GM06990 (cell line): ENCODE measurements at regions not wholly inside any gene's neighbourhood (a gene's known extent, or its start where the extent isn't known, plus 50 kb on each side); places are given as distances from the start of the nearest gene placed in this dataset.

Source experiments
- DNase-seq: peaks from one replicate; pipeline ENCODE4 v3.0.0-alpha.2; 2011; ENCODE audit not compliant: insufficient read length; ENCODE audit errors: extremely low read depth
- H3K27me3 ChIP-seq: replicated peaks from 2 replicates; pipeline ENCODE4 v1.6.0; 2011; ENCODE audit warnings: low read length; ENCODE audit not compliant: control insufficient read depth, insufficient read depth
- H3K36me3 ChIP-seq: 2 replicates; pipeline ENCODE4 v1.5.1; 2011; ENCODE audit warnings: low read length; ENCODE audit not compliant: control insufficient read depth, insufficient read depth
- H3K4me3 ChIP-seq: replicated peaks from 2 replicates; pipeline ENCODE4 v1.5.1; 2011; ENCODE audit warnings: low read depth, mild to moderate bottlenecking, control low read depth, low read length
- CTCF ChIP-seq: IDR thresholded peaks from 2 replicates; pipeline ENCODE4 v1.5.1; 2011; ENCODE audit warnings: low read length, control low read depth, mild to moderate bottlenecking, inconsistent platforms; ENCODE audit not compliant: insufficient read depth, poor library complexity, severe bottlenecking

DNA sequence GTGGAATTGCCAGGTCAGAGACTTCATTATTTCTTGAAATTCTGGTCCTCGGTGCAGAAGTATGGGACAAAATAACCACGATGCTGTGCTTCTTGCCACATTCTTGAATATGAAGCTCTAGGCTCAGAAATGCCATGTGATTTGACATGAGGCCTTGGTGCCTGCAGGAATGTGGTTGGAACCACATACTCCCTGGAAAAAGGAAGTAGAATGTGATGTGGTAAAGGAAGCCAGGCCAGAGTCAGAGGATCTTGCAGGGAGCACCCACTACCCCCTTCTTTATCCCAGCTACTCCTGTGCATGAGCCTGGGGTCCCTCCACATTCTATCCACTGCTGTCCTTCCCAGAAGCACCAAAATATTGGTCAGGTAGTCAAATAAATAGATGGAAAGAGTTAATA, 80.9 kb downstream of the FOXD1 start:
- Histone ChIP-seq H3K4me3 (no peak overlapping the region), H3K36me3 (no peaks in the 10 kb centered on the region), H3K27me3 (0 out of 2 replicates have a peak, but pooled peaks cover 2% of the 10 kb centered on the region)
- no peak for TF ChIP-seq CTCF
- no peak for DNase-seq

DNA sequence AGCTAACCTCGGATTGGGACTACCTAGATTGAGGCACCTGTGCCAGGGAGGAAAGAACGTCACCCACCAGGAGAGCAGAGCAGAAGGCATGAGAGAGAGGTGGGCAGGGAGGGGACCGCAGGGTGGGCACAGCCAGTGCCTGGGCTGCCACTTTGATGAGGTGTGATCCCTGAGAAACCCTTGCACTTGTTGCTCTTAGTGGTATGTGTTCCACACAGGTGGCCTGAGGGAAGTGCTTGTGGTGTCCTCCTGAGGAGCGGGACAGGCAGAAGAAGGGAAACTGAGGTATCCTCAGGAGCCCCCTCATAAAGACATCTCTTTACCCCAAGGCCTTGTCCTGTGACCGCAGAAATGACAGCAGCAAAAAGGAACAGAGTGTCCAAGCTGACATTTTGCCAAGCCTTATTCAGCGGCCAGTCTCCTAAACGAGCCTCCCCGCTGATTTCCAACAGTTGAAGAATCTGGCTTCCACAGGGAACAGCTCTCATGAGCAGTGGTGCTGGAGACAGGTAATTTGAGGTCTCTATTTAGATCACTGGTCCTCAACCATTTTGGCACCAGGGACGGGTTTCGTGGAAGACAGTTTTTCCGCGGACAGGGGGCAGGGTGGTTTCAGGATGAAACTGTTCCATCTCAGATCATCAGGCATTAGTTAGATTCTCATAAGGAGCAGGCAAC, 82.4 kb downstream of the FOXD1 start:
- no peak for DNase-seq
- H3K36me3 ChIP-seq: no peaks in the 10 kb centered on the region
- H3K27me3 ChIP-seq: 0 out of 2 replicates have a peak, but pooled peaks cover 2% of the 10 kb centered on the region
- no peak overlapping the region for H3K4me3 ChIP-seq
- TF ChIP-seq CTCF: no peak

DNA sequence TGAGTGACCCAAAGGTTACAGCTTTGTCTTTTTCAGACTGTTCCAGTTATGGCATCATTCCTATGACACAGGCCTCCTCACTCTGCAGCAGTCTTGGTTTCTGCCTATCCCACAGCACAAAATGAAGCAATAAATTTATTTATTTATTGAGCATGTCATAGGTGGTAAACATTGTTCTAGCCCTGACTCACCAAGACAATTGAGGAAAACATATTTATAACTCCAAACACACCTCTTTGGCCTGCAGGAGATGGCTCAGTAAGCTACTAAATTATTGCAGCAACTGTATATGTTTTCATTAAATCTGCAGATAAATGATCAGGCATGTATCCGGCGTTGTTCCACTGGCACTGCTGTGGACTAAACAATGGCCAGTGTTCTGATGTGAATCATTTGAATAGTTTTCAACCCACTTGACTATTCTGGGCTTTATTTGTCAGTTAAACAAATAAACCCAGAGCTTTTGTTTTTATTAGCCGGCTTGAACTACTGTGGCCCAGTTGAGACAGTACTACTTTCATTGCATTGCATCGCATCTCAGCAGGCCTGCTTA, 83.2 kb downstream of the FOXD1 start:
- Histone ChIP-seq H3K27me3 (no peaks in the 10 kb centered on the region), H3K4me3 (no peak overlapping the region), H3K36me3 (no peaks in the 10 kb centered on the region)
- no peak for TF ChIP-seq CTCF
- DNase-seq: no peak

DNA sequence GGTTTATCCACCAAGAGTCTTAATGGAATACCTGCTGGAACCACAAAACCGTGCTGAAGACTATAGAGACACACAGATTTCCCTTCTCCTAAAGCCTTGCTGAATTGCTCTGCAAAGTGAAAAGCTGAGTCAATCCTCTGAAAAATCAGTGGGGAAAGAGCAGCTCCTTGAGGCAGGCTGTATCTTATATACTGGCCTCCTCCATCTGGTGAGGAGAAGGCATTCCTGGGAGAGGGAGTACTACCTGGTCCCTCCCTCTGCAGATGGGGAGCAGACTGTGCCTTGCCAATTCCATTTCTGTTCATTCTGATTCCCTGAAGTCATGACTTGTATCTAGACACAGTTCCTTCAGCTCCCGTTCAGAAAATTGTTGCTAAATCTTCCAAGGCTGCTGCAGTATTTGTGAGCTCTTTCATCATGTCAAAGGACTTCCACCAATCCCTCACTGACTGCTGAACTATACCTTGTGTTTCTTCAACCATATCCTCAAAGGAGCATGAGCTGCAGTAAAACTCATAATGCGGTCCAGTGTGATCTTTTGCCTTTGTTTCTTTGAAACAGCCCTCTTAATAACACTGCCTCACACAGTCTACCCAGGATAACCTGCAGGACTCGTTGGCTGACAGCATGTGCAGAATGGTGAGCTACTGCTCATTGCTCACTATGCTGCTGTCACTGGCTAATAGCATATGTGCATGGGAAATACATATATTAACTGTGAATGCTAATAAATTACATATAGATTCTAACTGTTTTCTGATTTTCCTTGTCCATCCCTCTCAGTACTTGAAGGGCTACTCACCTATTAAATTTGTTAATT, 84.5 kb downstream of the FOXD1 start:
- Histone ChIP-seq H3K36me3 (no peaks in the 10 kb centered on the region), H3K27me3 (no peaks in the 10 kb centered on the region), H3K4me3 (no peak overlapping the region)
- TF ChIP-seq CTCF: no peak
- no peak for DNase-seq

DNA sequence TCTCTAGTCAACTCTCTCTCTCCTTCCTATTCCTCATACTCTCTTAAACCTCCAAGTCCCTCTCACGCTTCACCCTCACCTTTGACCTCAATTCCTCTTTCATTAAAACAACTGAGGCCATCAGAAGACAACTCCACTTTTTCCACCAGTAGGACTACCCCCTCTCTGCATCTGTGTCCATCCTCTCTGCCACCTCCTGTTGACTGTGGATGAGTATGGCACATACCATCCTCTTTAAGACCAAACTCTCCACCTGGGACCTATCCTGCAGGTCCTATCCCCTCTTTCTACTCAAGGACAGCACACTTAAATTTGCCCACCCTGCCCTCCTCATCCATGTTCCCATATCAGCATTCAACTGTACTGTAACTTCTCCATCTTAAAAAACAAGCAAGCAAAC, 89.2 kb downstream of the FOXD1 start:
- Histone ChIP-seq H3K4me3 (no peak overlapping the region), H3K36me3 (no peaks in the 10 kb centered on the region), H3K27me3 (no peaks in the 10 kb centered on the region)
- no peak for TF ChIP-seq CTCF
- DNase-seq: no peak
